HepG2 (cell line): ENCODE measurements at regions not wholly inside any gene's neighbourhood (a gene's known extent, or its start where the extent isn't known, plus 50 kb on each side); places are given as distances from the start of the nearest gene placed in this dataset.

Experiments used
- MED8 ChIP-seq: sonication (generic); formaldehyde crosslinking; IDR thresholded peaks from 2 replicates; pipeline ENCODE4 v1.8.1; 2023; ENCODE audit warnings: mild to moderate bottlenecking, missing genetic modification reagents; ENCODE audit not compliant: insufficient replicate concordance
- NCOA2 ChIP-seq: sonication (generic); formaldehyde crosslinking; IDR thresholded peaks from 2 replicates; pipeline ENCODE4 v1.8.0; 2022; ENCODE audit warnings: inconsistent platforms
- ZFP1 ChIP-seq: IDR thresholded peaks from 2 replicates; pipeline ENCODE4 v1.6.1; 2016

DNA sequence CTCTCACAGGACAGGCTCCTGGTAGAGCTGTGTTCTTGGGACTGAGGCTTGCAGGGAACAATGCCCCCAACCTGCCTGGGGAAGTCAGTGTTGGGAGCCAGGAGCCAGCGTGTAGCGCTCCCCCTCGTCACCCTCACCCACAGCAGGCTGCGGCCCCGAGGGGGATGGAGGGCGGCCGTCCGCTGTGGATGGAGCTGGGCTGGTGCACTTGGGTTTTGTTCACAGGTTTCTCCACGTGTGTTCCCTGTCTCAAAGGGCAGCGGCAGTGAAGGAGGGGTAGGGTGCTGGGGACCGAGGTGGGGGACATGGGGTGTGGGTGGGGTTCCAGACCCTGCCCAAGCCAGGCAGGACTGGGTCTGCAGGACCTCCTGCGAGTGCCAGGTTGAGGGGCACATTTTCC is 69.1 kb downstream of the RGS12 start:
- TF ChIP-seq MED8 (no peak), ZFP1 (CRISPR knock-in tag) (no peak), NCOA2 (no peak)
